A549 (cell line): ENCODE measurements at regions not wholly inside any gene's neighbourhood (a gene's known extent, or its start where the extent isn't known, plus 50 kb on each side); places are given as distances from the start of the nearest gene placed in this dataset.
A peak's percentile ranks its signal among the peaks of the same experiment; 100 is the strongest.

Experiments
- ATAC-seq, 2 experiments: fragments of 200-7000 bp in 1 of 2; fragments of >200 bp in 1 of 2; cut with Nextera tagmentation in 1 of 2; cut with Tn5 transposase in 1 of 2; 3 replicates each; pipeline versions ENCODE4 v1.8.0 to v1.9.1; 2018 to 2020; ENCODE audit warnings: mild to moderate bottlenecking in 1 of 2, moderate library complexity in 1 of 2
- CTCF ChIA-PET: fragments of 300-600 bp; sonication (Branson Sonifier 250); formaldehyde crosslinking; extraction: SDS; loops from one replicate; lab custom pipeline; 2021; ENCODE audit warnings: antibody characterized with exemption, inconsistent platforms; lab: Yijun Ruan, JAX
- POLR2A ChIA-PET: fragments of 350-600 bp; formaldehyde crosslinking; extraction: SDS; loops from one replicate; lab custom pipeline; 2021; ENCODE audit warnings: antibody characterized with exemption, inconsistent platforms; lab: Yijun Ruan, JAX
- DNase-seq, 2 experiments: peaks; one replicate each; pipeline versions ENCODE4 v3.0.0 to v3.0.0-alpha.2; 2011 to 2016; ENCODE audit warnings: low read depth in 1 of 2, low spot score in 1 of 2
- FAIRE-seq: peaks from 2 replicates; lab custom pipeline; 2011; peaks lifted over from hg19 to GRCh38; lab: Jason Lieb, UNC
- H3K27ac ChIP-seq, 2 experiments: fragments of >200 bp; sonication (Bioruptor Twin); formaldehyde crosslinking; 3 replicates each; pipeline ENCODE4 v1.5.1; 2016 to 2017
- H3K4me1 ChIP-seq: fragments of >200 bp; sonication (Bioruptor Twin); formaldehyde crosslinking; 3 replicates; pipeline ENCODE4 v1.6.1; 2016
- H3K4me2 ChIP-seq: fragments of >200 bp; sonication (Bioruptor Twin); formaldehyde crosslinking; 3 replicates; pipeline ENCODE4 v1.6.1; 2016
- H3K4me3 ChIP-seq: fragments of >200 bp; sonication (Bioruptor Twin); formaldehyde crosslinking; 3 replicates; pipeline ENCODE4 v1.5.1; 2016
- H3K9me3 ChIP-seq: fragments of >200 bp; sonication (Bioruptor Twin); formaldehyde crosslinking; 3 replicates; pipeline ENCODE4 v1.6.1; 2016
- ATOH8 ChIP-seq: fragments of 250-450 bp; sonication (Bioruptor Pico); IDR thresholded peaks from 2 replicates; pipeline ENCODE4 v1.5.0; 2020; ENCODE audit warnings: low read depth, mild to moderate bottlenecking, moderate library complexity
- CBX2 ChIP-seq: fragments of 200-600 bp; sonication (generic); IDR thresholded peaks from 2 replicates; pipeline ENCODE4 v1.6.1; 2016; ENCODE audit warnings: low read depth, mild to moderate bottlenecking, borderline replicate concordance
- CEBPB ChIP-seq, 2 experiments: fragments of >200 bp in 1 of 2; sonication (Bioruptor Twin) in 1 of 2; formaldehyde crosslinking in 1 of 2; IDR thresholded peaks; 2 replicates each; pipeline ENCODE4 v1.6.1; 2012 to 2016
- CHD4 ChIP-seq: fragments of 200-600 bp; sonication (generic); IDR thresholded peaks from 2 replicates; pipeline ENCODE4 v1.6.1; 2016; ENCODE audit warnings: antibody characterized with exemption, mild to moderate bottlenecking, borderline replicate concordance
- CTCF ChIP-seq: fragments of >200 bp; sonication (Bioruptor Twin); formaldehyde crosslinking; IDR thresholded peaks from 3 replicates; pipeline ENCODE4 v1.5.1; 2016
- EHF ChIP-seq: fragments of 250-450 bp; sonication (Bioruptor Pico); IDR thresholded peaks from 2 replicates; pipeline ENCODE4 v1.5.0; 2020; ENCODE audit warnings: mild to moderate bottlenecking
- EHMT2 ChIP-seq: fragments of 200-600 bp; sonication (generic); IDR thresholded peaks from 2 replicates; pipeline ENCODE4 v1.6.1; 2016; ENCODE audit warnings: antibody characterized with exemption, low read depth, mild to moderate bottlenecking, moderate library complexity
- EP300 ChIP-seq, 2 experiments: fragments of >200 bp; sonication (Bioruptor Twin); formaldehyde crosslinking; IDR thresholded peaks; 2 replicates in 1 of 2; 3 replicates in 1 of 2; pipeline ENCODE4 v1.6.1; 2016 to 2017
- FOSB ChIP-seq: fragments of 250-450 bp; sonication (Bioruptor Pico); IDR thresholded peaks from 2 replicates; pipeline ENCODE4 v1.5.0; 2020; ENCODE audit warnings: mild to moderate bottlenecking, moderate library complexity
- FOSL2 ChIP-seq, 2 experiments: fragments of 450-650 bp in 1 of 2; fragments of >200 bp in 1 of 2; sonication (Bioruptor Twin) in 1 of 2; formaldehyde crosslinking; IDR thresholded peaks; 2 replicates each; pipeline versions ENCODE4 v1.5.0 to v1.6.1; 2016 to 2020; ENCODE audit warnings: mild to moderate bottlenecking in 1 of 2, moderate library complexity in 1 of 2
- FOXS1 ChIP-seq: fragments of 250-450 bp; sonication (Bioruptor Pico); IDR thresholded peaks from 2 replicates; pipeline ENCODE4 v1.5.0; 2020; ENCODE audit warnings: mild to moderate bottlenecking, moderate library complexity
- HDAC2 ChIP-seq: fragments of 200-600 bp; sonication (generic); IDR thresholded peaks from 2 replicates; pipeline ENCODE4 v1.6.1; 2016
- HES2 ChIP-seq: fragments of >200 bp; sonication (Bioruptor Twin); formaldehyde crosslinking; IDR thresholded peaks from 2 replicates; pipeline ENCODE4 v1.6.1; 2016
- HOXA7 ChIP-seq: fragments of 250-450 bp; sonication (Bioruptor Pico); IDR thresholded peaks from 2 replicates; pipeline ENCODE4 v1.5.0; 2020; ENCODE audit warnings: mild to moderate bottlenecking, moderate library complexity
- JUNB ChIP-seq: fragments of >200 bp; sonication (Bioruptor Twin); formaldehyde crosslinking; IDR thresholded peaks from 2 replicates; pipeline ENCODE4 v1.6.1; 2016
- KDM1A ChIP-seq: fragments of 200-600 bp; sonication (generic); IDR thresholded peaks from 2 replicates; pipeline ENCODE4 v1.6.1; 2016; ENCODE audit warnings: low read depth, mild to moderate bottlenecking
- MAFK ChIP-seq: fragments of 450-650 bp; IDR thresholded peaks from 2 replicates; pipeline ENCODE4 v1.6.1; 2014; ENCODE audit not compliant: partially characterized antibody
- MAZ ChIP-seq: fragments of 150-350 bp; IDR thresholded peaks from 2 replicates; pipeline ENCODE4 v1.6.1; 2014; ENCODE audit warnings: antibody characterized with exemption, low read depth, low read length, borderline replicate concordance
- NFE2L2 ChIP-seq: fragments of 150-350 bp; conservative IDR thresholded peaks from 2 replicates; pipeline ENCODE4 v1.6.1; 2014; ENCODE audit warnings: low read length
- NPAS2 ChIP-seq: fragments of 250-450 bp; sonication (Bioruptor Pico); IDR thresholded peaks from 2 replicates; pipeline ENCODE4 v1.8.0; 2022; ENCODE audit warnings: mild to moderate bottlenecking, moderate library complexity, borderline replicate concordance
- TFCP2L1 ChIP-seq: fragments of 250-450 bp; sonication (Bioruptor Pico); IDR thresholded peaks from 2 replicates; pipeline ENCODE4 v1.5.0; 2021; ENCODE audit warnings: mild to moderate bottlenecking
- ZC3H11A ChIP-seq: fragments of 450-650 bp; IDR thresholded peaks from 2 replicates; pipeline ENCODE4 v1.6.1; 2014; ENCODE audit warnings: antibody characterized with exemption, mild to moderate bottlenecking
- WGBS: methylation state at CpG from one replicate; pipeline ENCODE4 v1.1.6; 2017; ENCODE audit errors: missing lambda C conversion rate; 5-methylcytosine and 5-hydroxymethylcytosine counted together

GRCh38 chr10:60491162-60491561 lies 101.5 kb upstream of the ANK3 start:
- ChIA-PET POLR2A (no interaction called here), CTCF (no interaction called here)
- Histone ChIP-seq H3K4me2 (no peak overlapping the region), H3K9me3 (no peaks in the 10 kb centered on the region), H3K4me3 (no peak overlapping the region), H3K4me1 (peaks cover 6% of the 10 kb centered on the region; the same call in 1 of the 3 replicates), H3K27ac (no peak overlapping the region)
- no peak for FAIRE-seq
- 22% methylated on average over 2 of the region's 2 CpGs for WGBS
- DNase-seq: no peak
- TF ChIP-seq HOXA7 (CRISPR knock-in tag) (no peak), MAFK (peak; percentile 62)
- no peak for ATAC-seq

- 73% methylated on average over 3 of the region's 3 CpGs for WGBS
- FAIRE-seq (no peak), DNase-seq (no peak), ATAC-seq (no peak)
- H3K4me2 ChIP-seq: no peak overlapping the region
- H3K4me1 ChIP-seq: no peaks in the 10 kb centered on the region
- ChIA-PET POLR2A (no interaction called here), CTCF (interaction anchor here (0.9 kb wide), 1 partner anchor 20 kb away, joined by 3 read pairs; no protein-coding TSS in a partner anchor)
- TF ChIP-seq ATOH8 (CRISPR knock-in tag) (no peak), HDAC2 (no peak), NFE2L2 (no peak)
- H3K4me3 ChIP-seq: no peak overlapping the region
- no peaks in the 10 kb centered on the region for H3K9me3 ChIP-seq
- no peak overlapping the region for H3K27ac ChIP-seq
Measured at GRCh38 chr10:60490013-60490412, 100.3 kb upstream of the ANK3 start.

- Histone ChIP-seq H3K4me1 (peaks cover 2% of the 10 kb centered on the region; the same call in 1 of the 3 replicates), H3K9me3 (no peaks in the 10 kb centered on the region), H3K4me3 (no peak overlapping the region), H3K4me2 (no peak overlapping the region), H3K27ac (no peak overlapping the region)
- TF ChIP-seq HES2 (no peak), MAZ (no peak), TFCP2L1 (no peak), NPAS2 (CRISPR knock-in tag) (no peak), FOSL2 (IDR thresholded peaks at IDR 0.05) (no peak), FOSL2 (CRISPR knock-in tag; IDR thresholded peaks at IDR 0.05) (no peak), EP300 (IDR thresholded peaks at IDR 0.05) (no peak), JUNB (no peak), ZC3H11A (no peak), CBX2 (no peak), NFE2L2 (no peak), CEBPB (IDR thresholded peaks at IDR 0.05) (no peak), FOXS1 (CRISPR knock-in tag) (no peak), KDM1A (no peak), FOSB (no peak), CTCF (no peak), EHF (CRISPR knock-in tag) (no peak), CHD4 (no peak), EHMT2 (no peak)
- WGBS: 39% methylated on average over 1 of the region's 1 CpG
- FAIRE-seq (no peak), ATAC-seq (no peak), DNase-seq (no peak)
- CTCF ChIA-PET: no interaction called here
- POLR2A ChIA-PET: no interaction called here
Measured at GRCh38 chr10:60488111-60488669, 98.5 kb upstream of the ANK3 start.
